NCI-H345 (cell line): ENCODE measurements at regions not wholly inside any gene's neighbourhood (a gene's known extent, or its start where the extent isn't known, plus 50 kb on each side); places are given as distances from the start of the nearest gene placed in this dataset.
"Not testable (repeated sequence)": the region's sequence is repeated elsewhere in the genome, so short reads cannot be mapped to it uniquely, and the experiment has no call there.

ENCODE experiments used
- DNase-seq: peaks from one replicate; lab custom pipeline; 2025; lab: John Stamatoyannopoulos, UW

DNA sequence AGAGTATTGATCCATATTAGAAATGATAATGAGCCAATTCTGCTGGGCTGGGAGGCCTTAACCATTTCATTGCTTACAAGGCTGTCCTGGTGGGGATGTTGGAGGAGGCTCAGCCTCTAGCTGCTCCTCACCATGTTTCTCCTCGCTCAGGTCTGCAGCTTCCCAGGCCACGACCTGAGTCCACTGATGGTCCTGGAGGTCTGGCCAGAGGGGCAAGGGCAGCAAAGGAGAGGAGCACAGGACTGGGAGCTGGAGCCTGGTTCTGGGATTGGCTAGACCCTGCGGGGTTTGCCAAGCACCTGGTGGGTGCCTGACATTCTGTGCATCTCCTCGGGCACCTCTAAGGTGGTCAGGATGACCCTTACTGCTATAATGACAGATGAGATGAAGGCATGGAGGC lies 92.6 kb downstream of the KIF26A start:
- DNase-seq, result no peak

DNA sequence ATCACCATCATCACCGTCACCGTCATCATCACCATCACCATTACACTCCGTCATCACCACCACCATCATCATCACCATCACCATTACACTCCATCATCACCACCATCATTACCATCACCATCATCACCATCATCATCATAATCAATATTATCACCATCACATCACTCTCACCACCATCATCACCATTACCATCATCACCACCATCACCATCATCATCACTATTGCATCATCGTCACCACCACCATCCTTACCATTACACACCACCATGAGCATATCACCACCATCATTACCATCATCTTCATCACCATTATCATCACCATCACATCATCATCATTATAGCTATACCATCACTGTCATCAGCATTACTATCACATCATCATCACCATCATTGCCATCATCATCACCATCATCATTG lies 93.7 kb downstream of the KIF26A start:
- DNase-seq, result no peak

DNA sequence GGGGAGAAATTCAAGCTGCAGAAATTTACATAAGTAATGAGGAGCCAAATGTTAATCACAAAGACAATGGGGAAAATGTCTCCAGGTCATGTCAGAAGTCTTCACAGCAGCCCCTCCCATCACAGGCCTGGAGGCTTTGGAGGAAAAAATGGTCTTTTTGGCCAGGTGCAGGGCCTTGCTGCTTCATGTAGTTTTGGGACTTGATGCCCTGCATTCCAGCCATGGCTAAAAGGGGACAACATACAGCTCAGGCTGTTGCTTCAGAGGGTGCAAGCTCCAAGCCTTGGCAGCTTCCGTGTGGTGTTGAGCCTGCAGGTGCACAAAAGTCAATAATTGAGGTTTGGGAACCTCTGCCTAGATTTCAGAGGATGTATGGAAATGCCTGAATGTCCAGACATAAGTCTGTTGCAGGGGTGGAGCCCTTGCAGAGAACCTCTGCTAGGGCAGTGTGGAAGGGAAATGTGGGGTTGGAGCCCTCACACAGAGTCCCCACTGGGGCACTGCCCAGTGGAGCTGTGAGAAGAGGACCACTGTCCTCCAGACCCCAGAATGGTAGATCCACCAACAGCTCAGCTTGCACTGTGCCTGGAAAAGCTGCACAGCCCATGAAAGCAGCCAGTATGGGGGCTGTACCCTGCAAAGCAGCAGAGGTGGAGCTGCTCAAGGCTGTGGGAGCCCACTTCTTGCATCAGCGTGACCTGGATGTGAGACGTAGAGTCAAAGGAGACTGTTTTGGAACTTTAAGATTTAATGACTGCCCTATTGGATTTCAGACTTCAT lies 95.8 kb downstream of the KIF26A start:
- DNase-seq, result not testable (repeated sequence)

DNA sequence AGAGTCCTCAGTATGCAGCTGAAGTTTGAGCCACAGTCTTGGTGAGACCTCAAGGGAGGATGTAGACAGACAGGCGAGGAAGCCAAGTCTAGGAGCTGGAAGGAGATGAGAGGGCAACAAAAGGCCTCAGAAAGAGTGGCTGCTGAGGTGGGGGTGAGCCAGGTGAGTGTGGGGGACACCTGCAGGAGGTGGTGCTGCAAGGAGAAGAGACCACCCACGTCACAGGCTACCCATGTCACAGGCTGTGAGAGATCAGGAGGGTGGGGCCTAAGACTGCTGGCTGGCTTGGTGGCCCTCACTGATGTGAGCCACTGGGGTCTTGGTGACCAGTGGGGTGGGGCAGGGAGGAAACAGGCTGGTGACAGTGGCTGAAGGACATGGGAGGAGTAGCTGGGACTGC lies 97.3 kb downstream of the KIF26A start:
- DNase-seq, result no peak

DNA sequence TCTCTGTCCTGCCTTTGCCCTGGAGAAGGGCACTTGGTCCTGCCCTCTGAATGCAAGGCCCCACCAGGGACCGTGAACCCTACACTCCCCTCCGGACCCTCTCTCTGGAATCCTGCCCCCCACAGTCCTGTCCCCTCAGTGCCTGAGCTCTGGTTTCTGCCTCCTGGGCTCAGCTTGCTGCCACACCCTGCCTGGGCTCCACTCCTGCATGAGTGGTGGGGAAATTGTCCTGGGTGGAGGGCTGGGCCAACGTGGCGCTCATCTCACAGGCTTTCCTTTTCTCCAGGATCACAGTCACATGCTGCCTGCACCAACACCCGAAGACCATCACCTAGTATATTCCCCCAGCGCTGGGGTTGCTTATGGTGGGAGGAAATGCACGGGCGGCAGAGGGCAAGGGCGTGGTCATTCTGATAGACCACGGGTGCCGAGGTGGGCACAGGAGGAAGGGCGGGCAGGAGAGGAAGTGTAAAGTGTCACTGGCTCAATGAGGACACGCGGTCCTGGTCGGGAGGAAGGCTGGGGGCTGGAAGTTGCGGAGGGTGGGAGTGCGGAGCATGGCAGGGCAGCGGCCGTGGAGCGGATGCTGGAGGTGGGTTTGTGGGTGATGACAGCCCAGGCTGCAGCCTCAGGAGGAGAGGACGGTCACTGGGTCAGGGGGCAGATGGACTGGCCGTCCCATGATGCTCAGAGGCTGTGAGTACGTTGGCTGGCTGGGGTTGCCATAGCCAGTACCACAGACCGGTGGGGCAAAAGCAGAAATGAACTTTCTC lies 99.5 kb downstream of the KIF26A start:
- DNase-seq, result no peak

DNA sequence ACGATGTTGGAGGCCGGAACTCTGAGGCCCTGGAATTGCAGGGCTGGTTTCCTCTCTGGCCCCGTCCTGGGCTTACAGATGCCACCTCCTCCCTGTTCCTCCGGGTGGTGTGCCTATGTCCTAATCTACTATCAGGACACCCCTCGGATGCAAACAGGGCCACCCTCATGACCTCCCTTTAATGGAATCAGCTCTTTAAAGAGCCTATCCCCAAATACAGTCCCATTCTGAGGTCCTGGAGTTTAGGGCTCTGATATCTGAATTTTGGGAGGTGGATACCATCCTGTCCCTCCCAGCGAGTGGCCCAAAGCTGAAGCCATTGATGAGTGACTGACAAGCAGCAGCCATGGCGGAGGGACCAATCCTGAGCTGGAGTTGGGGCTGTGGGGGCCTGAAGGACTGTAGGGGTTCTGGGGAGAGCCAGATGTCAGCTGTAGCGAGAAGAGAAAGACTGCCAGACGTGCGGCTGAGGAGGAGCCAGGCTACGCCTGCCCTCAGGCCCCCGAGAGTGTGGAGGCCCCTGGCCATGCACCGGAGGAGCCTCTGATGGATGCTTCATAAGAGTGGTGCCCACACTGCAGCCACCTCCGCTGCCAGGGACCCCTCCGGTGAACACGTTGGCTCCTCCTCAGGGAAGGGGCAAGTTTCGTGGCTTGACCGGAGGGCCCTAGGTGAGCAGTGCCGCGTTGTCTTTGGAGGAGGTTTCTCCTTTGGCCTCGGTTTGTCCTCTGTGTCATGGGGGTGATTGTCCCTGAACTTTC lies 100.2 kb downstream of the KIF26A start:
- no peak for DNase-seq

DNA sequence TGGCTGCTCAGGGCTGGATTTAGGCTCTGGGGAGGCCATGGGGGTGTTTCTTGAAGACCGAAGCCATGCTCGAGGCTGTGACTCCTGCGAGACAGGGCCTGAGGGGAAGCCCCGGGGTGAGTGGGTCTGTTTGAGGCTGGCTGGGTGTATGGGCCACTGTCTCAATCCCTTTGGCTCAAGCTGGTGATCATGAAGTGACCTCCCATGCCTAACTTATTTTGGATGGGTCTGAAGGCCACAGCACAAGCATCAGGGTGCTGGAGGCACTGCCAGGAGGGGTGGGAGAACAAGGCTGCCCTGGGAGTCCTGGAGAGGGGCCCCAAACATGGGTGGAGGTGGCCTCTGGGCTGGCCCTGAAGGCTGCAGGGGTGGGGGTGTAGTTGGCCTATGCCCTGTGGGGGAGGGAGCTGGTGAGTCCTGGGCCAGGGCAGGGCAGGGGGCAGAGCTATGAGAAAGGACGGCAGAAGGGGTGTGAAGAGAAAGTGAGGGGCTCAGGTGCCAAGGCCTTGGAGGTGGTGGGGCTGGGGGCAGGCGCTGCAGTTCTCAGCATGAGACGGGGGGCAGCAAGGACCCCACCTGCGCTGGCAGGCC lies 100.9 kb downstream of the KIF26A start:
- no peak for DNase-seq

DNA sequence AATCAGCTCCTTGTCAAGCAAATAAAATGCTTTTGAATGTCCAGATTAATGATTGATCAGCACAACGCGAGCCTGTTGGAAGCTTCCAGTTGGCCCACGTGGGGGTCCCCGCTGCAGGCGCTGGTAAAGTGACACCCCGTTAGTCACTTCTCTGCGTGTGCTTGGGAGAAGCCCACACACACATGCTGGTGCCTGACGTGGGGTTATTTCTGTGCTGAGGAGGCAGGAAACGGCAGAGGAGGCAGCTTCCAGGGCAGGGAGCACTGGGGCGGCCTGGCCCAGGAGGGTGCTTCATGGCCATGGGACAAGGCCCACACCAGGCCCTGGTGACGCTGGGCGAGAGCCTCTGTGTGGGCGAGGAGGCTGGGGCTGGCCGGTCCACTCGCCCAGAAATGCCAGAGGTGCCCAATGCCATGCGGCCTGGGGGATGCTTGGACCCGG lies 101.5 kb downstream of the KIF26A start:
- DNase-seq, result no peak

DNA sequence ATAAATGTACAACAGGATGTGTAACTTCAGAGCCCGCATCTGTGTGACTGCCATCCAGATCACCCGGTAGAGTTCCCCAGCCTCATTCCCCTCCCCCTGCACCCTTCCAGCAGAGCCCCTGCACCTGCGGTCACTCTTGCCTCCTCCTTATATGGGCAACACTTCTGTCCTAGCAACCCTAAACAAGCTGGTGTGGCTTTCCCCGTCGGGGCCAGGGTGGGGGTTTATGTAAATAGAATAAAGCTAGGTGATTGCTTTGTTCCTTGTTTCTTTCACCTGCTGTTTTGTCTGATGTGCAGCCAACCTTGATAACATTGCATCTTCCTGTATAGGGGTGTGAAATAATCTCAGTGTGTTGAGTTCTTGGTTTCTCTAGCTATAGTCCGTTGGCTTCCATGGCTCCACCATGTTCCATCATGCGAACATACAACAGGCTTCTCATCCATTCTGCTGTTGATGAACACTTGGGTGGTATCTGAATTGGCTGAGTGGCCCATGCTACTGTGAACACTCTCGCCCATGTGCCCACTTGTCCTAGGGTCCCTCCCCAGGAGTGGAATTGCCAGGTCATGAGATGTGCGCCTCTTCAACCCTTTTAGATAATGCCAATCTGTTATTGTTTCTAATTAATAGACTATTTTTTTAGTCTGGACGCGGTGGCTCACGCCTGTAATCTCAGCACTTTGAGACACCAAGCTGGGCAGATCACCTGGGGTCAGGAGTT lies 102.2 kb downstream of the KIF26A start:
- DNase-seq, result peak; percentile 82

DNA sequence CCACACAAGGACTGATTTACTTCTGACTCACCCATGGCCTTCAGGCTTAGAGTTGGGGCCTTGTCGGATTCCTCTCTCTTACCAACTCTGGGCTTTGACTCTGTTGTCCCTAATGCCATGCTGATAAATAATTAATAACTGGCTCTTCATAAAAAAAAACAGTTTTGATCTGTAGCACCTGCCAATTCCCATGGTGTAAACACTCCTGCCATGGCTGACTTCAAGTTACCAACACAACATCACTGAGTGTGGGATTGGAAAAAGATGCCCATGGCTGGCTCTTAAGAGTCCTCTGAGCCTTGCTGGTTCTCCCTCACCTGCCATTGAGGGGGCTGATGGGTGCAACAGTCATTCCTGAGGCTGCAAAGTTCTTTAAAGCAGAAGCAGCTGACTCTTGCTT lies 104.8 kb downstream of the KIF26A start:
- DNase-seq, result no peak

DNA sequence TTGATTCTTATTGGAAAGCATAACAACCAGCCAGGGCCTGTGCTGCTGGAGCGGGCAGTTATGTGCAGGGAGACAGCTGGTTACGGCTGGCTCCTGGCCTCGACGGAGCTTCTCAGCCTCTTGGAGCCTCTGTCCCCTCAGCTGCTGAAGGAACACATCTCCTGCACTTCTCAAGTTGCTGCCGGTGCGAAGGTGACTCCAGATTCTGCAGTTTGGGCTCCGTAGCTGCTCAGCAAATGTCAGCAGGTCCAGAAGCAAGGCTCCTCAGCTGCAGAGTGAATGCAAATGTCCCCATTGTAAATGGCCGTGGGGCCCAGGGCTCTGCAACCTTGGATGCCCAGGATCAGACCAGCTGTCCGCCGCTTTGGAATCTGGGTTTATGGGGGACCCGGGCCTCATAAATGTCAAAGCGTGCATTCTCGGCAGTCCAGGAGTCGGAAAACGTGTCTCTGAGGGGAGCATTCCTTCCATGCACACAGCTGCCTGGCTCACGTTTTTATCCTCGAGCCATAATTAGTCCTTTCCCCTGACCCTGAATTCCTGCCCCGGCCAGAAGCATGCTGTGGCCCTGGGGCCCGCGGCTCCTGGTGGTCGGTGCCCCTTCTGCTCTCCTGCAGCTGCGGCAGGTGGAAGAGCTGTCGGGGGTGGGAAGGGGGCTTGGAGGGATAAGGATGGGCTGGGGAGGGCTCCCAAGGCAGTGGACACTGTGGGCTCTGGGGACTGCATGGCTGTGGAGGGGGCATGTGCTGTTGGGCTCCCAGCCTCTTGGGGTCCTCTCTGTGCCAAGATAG lies 106.0 kb downstream of the KIF26A start:
- DNase-seq, result no peak

DNA sequence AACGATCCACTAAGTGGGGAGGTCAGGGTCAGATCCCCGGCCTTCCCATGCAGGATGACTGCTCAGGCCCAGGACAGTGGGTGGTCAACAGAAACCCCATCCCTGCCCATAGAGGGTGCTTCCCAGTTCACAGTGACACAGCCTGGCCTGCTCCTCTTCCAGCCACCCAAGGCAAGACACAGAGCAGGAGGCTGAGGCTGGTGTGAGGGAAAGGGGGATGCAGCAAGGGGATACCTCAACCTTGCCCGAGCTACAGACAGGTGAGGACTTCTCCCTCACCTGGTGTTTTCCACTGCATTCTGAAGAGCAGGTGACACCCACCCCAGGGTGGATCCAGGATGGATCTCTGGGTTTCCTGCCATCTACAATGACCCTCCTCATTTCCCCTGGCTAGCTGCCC lies 106.7 kb downstream of the KIF26A start:
- no peak for DNase-seq

DNA sequence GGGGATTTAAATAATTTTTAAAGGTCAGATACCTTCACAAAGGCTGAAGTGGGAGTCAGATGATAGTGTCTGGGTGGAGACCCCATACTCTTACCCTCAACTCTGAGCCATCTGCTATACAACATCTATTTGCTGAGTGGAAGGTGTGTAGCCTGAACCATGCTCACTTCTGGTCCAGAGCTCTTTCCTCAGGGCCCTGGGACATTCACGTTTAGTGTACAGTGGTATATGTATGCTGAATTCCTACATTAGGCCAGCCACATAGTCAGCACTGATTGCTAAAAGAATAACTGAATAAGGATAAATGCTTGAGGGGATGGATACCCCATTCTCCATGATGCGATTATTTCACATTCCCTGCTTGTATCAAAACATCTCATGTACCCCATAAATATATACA lies 107.3 kb downstream of the KIF26A start:
- no peak for DNase-seq

DNA sequence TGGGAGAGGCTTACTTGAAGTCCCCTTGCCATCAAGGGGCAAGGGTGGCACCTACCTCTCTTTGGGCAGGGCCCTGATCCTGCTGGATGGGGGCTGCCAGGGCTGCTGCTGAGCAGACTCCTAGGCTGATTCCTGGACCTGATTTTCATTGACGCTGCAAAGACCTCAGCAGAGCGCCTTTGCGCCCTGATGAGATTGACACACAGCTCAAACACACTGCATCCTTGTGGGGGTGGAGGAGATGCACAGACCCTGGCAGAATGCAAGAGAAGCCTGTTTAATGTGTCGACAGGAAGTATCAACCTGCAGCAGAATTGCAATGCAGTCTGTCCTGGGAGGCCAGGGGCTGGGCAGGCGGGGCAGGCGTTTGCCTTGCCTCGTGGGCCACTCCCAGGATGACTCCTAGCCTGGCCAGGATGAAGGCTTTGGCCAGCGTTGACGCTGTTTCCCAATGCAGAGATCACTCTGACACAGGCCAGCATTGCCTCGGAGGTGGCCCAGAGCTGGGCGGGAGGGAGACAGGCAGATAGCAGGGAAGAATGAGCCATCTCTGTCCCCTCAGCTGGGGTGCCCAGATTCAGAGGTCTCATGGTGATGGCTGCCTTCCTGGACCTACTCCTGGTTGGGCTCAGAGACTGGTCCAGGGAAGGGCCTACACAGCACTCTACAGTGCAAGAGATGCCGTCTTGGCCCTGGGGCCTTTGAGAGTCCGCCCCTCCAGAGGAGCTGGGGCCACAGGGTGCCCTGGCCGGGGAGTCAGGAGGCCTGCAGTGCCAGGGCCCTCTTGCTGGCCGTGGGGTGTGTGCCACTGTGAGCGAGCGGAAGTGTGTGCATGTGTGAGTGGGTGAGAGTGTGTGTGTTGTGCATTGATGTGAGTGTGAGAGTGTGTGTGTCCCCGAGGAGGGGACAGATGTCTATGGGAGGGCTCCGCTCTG lies 108.3 kb downstream of the KIF26A start:
- DNase-seq, result no peak

DNA sequence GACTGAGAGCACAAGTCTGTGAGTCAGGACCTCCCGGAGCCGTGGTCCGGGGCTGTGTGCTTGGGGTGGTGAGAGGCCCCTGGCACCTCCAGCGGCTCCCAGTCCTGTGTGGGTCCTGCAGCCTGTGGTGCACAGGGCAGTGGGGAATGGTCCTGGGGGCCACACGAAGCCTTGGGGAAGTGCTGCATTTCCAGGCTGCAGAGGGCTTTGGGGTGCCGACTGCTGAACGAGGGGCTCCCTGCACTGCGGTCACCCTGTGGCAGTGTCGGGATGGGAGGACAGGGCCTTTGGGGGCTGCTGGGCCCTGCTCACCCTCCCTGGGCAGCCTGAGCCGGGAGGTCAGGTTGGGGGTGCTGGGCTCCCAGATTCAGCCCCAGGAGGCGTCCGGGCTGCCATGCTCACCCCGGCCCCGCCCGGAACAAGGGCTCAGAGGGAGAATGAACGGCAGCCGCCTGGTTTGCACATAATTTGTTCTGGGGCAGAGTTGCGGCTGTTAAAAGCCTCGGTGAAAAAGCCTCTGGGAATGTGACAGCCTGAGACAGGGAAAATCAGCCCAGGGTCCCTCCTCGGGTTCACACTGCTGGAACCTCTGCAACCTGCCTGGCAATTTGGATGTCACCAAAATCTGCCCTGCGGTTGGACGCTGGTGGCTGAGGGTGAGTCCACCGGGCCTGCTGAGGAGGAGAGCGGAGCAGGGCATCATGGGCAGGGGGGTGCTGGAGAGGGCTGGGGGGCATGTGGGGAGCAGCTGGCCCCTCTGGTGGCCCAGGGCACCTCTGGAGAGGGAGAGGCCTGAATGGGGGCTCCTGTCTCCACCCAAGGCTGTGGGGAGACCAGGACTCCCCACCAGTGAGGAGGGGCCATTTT lies 109.2 kb downstream of the KIF26A start:
- no peak for DNase-seq

DNA sequence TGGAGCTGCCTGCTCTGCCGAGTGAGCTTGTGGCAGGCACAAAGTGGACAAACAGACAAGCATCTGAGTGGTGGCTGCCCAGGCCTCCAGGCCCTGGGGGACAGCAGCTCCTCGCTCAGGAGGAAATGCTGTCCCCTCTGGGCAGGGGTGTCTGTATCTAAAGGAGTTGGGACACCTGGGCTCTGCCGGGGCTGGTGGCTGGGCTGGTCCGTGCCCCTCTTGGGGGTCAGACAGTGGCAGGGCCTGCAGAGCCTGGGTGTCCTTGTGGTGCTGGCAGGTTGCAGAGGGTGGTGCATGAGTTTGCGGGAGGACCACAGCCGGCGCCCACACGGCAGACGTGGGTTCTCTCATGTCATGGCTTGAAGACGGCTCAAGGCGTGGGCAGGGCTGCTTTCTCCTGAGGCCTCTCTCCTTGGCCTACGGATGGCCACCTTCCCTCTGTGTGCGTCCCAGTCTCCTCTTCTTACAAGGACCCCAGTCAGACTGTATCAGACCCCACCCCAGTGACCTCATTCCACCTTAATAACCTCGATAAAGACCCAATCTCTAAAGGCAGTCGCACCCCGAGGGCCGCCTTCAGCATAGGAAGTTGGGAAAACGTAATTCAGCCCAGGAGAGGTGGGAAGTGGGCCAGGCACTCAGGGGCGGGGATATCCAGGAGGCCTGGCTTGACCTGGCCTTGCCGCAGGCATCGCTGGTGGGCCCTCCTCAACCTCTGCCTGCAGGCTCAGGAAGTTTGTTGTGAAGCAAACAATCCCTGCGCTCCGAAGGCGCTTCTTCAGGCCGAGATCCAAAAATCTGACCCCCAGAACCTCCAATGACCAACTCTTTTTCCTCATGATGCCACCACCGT lies 110.0 kb downstream of the KIF26A start:
- DNase-seq, result no peak

DNA sequence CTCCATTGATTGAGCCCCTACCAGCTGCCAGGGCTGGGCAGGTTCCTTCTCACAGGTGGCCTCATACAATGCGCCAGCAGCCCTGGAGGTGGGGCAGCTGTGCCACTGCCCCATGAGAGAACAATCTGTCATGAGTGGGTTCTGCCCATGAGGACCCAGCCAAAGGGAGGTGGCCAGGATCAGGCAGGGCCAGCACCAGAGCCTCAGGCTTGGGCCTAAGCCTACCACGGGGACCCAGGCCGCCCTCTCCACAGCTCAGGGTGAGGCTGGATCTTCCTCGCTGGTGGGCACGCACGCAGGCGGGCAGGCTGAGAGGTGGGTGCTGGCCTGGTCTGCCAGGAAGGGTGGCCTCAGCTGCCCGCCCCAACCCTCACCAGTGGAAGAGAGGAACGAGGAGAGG lies 110.7 kb downstream of the KIF26A start:
- DNase-seq, result no peak

DNA sequence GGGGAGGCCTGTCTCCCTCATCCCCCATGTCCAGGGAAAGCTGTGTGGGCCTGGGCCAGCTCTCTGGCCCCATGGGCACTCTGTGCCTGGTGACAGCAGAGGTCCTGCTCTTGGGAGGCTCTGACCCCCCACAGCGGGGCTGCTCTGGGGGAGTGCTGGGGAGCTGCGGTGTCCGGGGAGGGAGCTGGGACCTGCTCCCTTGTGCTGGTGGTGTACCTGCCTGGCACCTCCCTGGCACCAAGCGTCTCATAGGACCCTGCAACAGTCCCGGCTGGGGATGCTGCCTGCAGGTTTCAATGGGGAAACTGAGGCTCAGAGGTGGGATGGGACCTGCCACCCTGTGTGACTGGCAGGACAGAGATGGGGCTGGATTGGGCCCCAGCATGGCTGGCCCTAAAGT lies 111.3 kb downstream of the KIF26A start:
- no peak for DNase-seq
